Activated naive CD8-positive, alpha-beta T cell treated with anti-CD3 and anti-CD28 coated beads, Interleukin-2, amount 50 U/mL, for 24 hours (primary cell): ENCODE measurements at regions not wholly inside any gene's neighbourhood (a gene's known extent, or its start where the extent isn't known, plus 50 kb on each side); places are given as distances from the start of the nearest gene placed in this dataset.
"Not testable (repeated sequence)": the region's sequence is repeated elsewhere in the genome, so short reads cannot be mapped to it uniquely, and the experiment has no call there.

Source experiments
- ATAC-seq: fragments of 150-1000 bp; cut with Tn5 transposase; one replicate; pipeline ENCODE4 v1.10.0; 2021
- DNase-seq: peaks from one replicate; pipeline ENCODE4 v3.0.0; 2021
- H3K27ac Mint-ChIP-seq: one replicate; pipeline ENCODE4 v1.8.0; 2021; ENCODE audit warnings: mild to moderate bottlenecking, mixed read lengths
- H3K27me3 Mint-ChIP-seq: one replicate; pipeline ENCODE4 v1.8.0; 2021; ENCODE audit warnings: mixed read lengths
- H3K36me3 Mint-ChIP-seq: one replicate; pipeline ENCODE4 v1.8.0; 2021; ENCODE audit warnings: low read depth, mixed read lengths
- H3K4me1 Mint-ChIP-seq: one replicate; pipeline ENCODE4 v1.8.0; 2021; ENCODE audit warnings: mixed read lengths
- H3K4me3 Mint-ChIP-seq: one replicate; pipeline ENCODE4 v1.8.0; 2021; ENCODE audit warnings: mild to moderate bottlenecking, moderate library complexity, mixed read lengths
- H3K9me3 Mint-ChIP-seq: one replicate; pipeline ENCODE4 v1.8.0; 2021; ENCODE audit warnings: mixed read lengths

DNA sequence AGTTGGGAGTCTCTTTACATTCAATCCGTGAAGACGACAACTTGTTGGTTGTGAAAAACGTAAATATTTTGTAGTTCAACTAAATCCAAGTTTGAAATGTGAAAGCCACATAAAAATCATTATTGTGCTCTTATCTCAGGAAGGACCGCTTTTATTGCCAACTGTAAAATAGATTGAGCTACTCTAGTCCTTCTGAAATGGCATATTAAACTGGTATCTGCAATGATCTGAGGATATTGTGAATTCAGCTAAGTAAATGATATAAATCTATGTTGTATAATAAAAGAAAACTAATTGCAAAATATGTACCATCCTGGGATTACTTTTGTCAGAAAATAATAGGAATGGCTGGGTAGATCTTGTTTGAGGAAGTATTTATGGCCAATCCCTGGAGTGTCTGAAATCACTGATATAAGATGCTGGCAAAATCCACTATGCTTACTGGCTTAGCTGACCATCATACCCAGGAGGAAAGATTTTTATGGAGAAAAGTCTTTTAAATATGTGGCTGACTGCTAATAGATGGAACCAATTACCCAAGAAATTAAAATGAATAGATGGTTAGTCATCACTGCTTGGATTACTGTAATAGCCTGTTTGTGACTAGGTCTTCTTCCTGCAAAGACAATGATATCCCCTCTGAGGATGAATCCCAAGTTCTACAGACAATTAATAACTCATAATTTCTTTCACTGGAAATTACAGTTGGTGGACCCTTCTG, 191.8 kb downstream of the SEMA6D start:
- H3K27ac Mint-ChIP-seq = no peak overlapping the region
- H3K4me3 Mint-ChIP-seq = no peak overlapping the region
- ATAC-seq (no peak), DNase-seq (no peak)
- no peaks in the 10 kb centered on the region for H3K27me3 Mint-ChIP-seq
- no peaks in the 10 kb centered on the region for H3K36me3 Mint-ChIP-seq
- H3K4me1 Mint-ChIP-seq = no peaks in the 10 kb centered on the region
- peaks cover 8% of the 10 kb centered on the region for H3K9me3 Mint-ChIP-seq

DNA sequence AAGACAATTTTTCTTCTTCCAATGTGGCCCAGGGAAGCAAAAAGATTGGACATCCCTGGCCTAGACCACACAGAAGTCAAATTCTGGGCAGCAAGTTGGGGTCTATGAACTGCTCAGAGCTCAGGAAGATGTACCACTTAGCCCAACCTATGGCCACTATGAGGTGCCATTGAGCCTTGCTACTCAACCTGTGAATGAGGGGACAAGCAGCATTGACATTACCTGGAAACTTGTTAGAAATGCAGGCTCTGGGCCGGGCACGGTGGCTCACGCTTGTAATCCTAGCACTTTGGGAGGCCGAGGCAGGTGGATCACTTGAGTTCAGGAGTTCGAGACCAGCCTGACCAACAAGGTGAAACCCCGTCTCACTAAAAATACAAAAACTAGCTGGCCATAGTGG, 195.6 kb downstream of the SEMA6D start:
- H3K27ac Mint-ChIP-seq, ATAC-seq, DNase-seq, H3K4me1 Mint-ChIP-seq, H3K27me3 Mint-ChIP-seq, H3K9me3 Mint-ChIP-seq, H3K4me3 Mint-ChIP-seq, H3K36me3 Mint-ChIP-seq: not testable (repeated sequence)

- Mint-ChIP-seq H3K27ac (no peak overlapping the region), H3K27me3 (peaks cover 3% of the 10 kb centered on the region), H3K36me3 (no peaks in the 10 kb centered on the region), H3K4me1 (no peaks in the 10 kb centered on the region), H3K9me3 (peaks cover 3% of the 10 kb centered on the region), H3K4me3 (no peak overlapping the region)
- ATAC-seq = no peak
- DNase-seq = no peak
Observed at GRCh38 chr15:47917881-47918280, 200.6 kb downstream of the SEMA6D start.

GRCh38 chr15:47918877-47919276, 201.6 kb downstream of the SEMA6D start:
- no peak for ATAC-seq
- H3K4me1 Mint-ChIP-seq = no peaks in the 10 kb centered on the region
- H3K27ac Mint-ChIP-seq = no peak overlapping the region
- H3K27me3 Mint-ChIP-seq = peaks cover 3% of the 10 kb centered on the region
- H3K9me3 Mint-ChIP-seq = peaks cover 3% of the 10 kb centered on the region
- H3K36me3 Mint-ChIP-seq = no peaks in the 10 kb centered on the region
- DNase-seq = no peak
- H3K4me3 Mint-ChIP-seq = no peak overlapping the region

DNA sequence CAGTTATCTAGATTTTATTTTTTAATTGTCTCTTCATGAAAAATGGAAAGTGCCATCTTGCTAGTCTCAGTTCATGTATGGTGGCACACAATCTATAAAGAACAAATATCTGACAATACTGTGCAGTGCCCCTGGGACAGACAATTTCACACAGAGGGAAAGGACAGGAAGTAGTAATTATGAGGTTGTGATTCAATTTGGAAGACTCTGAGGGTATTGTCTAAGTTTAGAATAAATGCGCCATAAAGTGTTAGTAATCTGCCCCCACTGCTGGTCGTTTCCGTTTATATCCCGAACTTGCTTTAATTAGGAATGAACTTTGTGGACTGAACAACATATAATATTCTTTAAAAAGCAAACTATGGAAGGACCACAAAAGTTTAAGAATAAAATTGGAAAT, 196.4 kb upstream of the SLC24A5 start:
- Mint-ChIP-seq H3K4me1 (no peaks in the 10 kb centered on the region), H3K27ac (no peak overlapping the region), H3K36me3 (no peaks in the 10 kb centered on the region), H3K4me3 (no peak overlapping the region), H3K27me3 (peaks cover 2% of the 10 kb centered on the region), H3K9me3 (no peaks in the 10 kb centered on the region)
- ATAC-seq = no peak
- no peak for DNase-seq

GRCh38 chr15:47929138-47929803, 191.5 kb upstream of the SLC24A5 start:
- DNase-seq (no peak), ATAC-seq (no peak)
- H3K4me3 Mint-ChIP-seq = no peak overlapping the region
- H3K27ac Mint-ChIP-seq = no peak overlapping the region
- no peaks in the 10 kb centered on the region for H3K36me3 Mint-ChIP-seq
- no peaks in the 10 kb centered on the region for H3K4me1 Mint-ChIP-seq
- H3K27me3 Mint-ChIP-seq = peaks cover 1% of the 10 kb centered on the region
- no peaks in the 10 kb centered on the region for H3K9me3 Mint-ChIP-seq

DNA sequence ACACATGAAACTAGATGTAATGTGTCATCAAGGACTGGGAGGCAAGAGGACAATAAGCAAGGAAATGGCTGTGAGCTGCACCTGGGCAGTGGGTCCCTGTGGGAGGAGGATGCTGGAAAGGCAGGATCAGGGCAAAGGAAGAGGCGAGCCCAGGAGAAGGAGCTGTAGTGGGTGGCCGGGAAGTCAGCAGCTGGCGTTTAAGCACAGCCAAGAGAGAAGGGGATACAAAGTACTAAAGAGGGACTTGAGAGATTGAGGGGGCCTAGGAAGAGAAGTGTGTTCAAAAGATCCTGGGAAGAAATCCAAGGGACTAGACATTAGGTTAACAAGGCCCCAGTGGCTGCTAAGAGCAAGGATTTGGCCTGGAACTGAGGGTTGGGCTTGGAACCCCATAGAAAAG, 188.5 kb upstream of the SLC24A5 start:
- no peaks in the 10 kb centered on the region for H3K27me3 Mint-ChIP-seq
- no peak overlapping the region for H3K4me3 Mint-ChIP-seq
- ATAC-seq (no peak), DNase-seq (no peak)
- no peak overlapping the region for H3K27ac Mint-ChIP-seq
- H3K36me3 Mint-ChIP-seq = no peaks in the 10 kb centered on the region
- no peaks in the 10 kb centered on the region for H3K9me3 Mint-ChIP-seq
- no peaks in the 10 kb centered on the region for H3K4me1 Mint-ChIP-seq

GRCh38 chr15:47932951-47933641, 187.7 kb upstream of the SLC24A5 start:
- DNase-seq (no peak), ATAC-seq (no peak)
- no peaks in the 10 kb centered on the region for H3K4me1 Mint-ChIP-seq
- H3K36me3 Mint-ChIP-seq = no peaks in the 10 kb centered on the region
- H3K4me3 Mint-ChIP-seq = no peak overlapping the region
- no peaks in the 10 kb centered on the region for H3K9me3 Mint-ChIP-seq
- no peaks in the 10 kb centered on the region for H3K27me3 Mint-ChIP-seq
- no peak overlapping the region for H3K27ac Mint-ChIP-seq

- no peaks in the 10 kb centered on the region for H3K9me3 Mint-ChIP-seq
- H3K27me3 Mint-ChIP-seq = no peaks in the 10 kb centered on the region
- DNase-seq = no peak
- H3K4me1 Mint-ChIP-seq = no peaks in the 10 kb centered on the region
- H3K36me3 Mint-ChIP-seq = no peaks in the 10 kb centered on the region
- ATAC-seq = no peak
- no peak overlapping the region for H3K27ac Mint-ChIP-seq
- no peak overlapping the region for H3K4me3 Mint-ChIP-seq
Observed at GRCh38 chr15:47933865-47934264, 186.9 kb upstream of the SLC24A5 start.

DNA sequence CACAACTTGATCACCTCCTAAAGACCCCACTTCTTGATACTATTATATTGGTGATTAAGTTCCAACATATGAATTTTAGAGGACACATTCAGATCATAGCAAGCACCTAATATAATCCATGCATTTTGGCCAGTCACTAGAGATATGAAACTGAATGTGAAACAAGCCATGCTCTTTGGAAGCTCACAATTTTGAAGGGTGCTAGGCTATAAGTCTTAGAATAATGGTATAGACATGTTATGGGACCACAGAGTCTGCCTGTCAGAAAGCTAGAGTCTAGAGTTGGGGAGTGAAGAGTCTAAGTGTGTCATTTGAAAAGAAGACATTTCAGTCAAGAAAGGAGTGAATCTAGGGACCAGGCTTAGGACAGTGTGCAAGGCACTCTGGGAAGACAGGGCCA, 186.4 kb upstream of the SLC24A5 start:
- H3K36me3 Mint-ChIP-seq = no peaks in the 10 kb centered on the region

DNA sequence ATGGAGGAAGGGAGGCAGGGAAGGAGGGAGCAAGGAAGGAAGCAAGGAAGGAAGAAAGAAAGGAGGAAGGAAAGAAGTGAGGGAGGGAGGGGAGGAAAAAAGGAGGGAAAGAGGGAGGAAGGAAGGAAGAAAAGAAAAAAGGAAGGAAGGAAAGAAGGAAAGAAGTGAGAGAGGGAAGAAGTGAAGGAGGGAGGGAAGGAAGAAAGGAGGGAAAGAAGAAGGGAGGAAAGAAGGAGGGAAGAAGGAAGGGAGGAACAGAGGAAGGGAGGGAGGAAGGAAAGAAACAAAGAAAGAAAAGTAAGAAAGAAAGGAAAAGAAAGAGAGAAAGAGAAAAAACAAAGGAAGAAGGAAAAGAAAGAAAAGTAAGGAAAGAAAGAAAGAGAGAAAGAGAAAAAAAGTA, 183.0 kb upstream of the SLC24A5 start:
- Mint-ChIP-seq H3K27me3 (no peaks in the 10 kb centered on the region), H3K4me3 (no peak overlapping the region), H3K36me3 (no peaks in the 10 kb centered on the region), H3K27ac (no peak overlapping the region), H3K9me3 (no peaks in the 10 kb centered on the region), H3K4me1 (no peaks in the 10 kb centered on the region)
- ATAC-seq (no peak), DNase-seq (no peak)

More for the DNA sequence above, 186.4 kb upstream of the SLC24A5 start:
- DNase-seq (no peak), ATAC-seq (no peak)
- Mint-ChIP-seq H3K4me3 (no peak overlapping the region), H3K27ac (no peak overlapping the region), H3K9me3 (no peaks in the 10 kb centered on the region), H3K27me3 (no peaks in the 10 kb centered on the region), H3K4me1 (no peaks in the 10 kb centered on the region)

- no peaks in the 10 kb centered on the region for H3K36me3 Mint-ChIP-seq
- H3K4me3 Mint-ChIP-seq = no peak overlapping the region
- H3K4me1 Mint-ChIP-seq = no peaks in the 10 kb centered on the region
- ATAC-seq (no peak), DNase-seq (no peak)
- H3K9me3 Mint-ChIP-seq = no peaks in the 10 kb centered on the region
- peaks cover 2% of the 10 kb centered on the region for H3K27me3 Mint-ChIP-seq
- H3K27ac Mint-ChIP-seq = no peak overlapping the region
Observed at GRCh38 chr15:47944637-47945288, 176.0 kb upstream of the SLC24A5 start.

DNA sequence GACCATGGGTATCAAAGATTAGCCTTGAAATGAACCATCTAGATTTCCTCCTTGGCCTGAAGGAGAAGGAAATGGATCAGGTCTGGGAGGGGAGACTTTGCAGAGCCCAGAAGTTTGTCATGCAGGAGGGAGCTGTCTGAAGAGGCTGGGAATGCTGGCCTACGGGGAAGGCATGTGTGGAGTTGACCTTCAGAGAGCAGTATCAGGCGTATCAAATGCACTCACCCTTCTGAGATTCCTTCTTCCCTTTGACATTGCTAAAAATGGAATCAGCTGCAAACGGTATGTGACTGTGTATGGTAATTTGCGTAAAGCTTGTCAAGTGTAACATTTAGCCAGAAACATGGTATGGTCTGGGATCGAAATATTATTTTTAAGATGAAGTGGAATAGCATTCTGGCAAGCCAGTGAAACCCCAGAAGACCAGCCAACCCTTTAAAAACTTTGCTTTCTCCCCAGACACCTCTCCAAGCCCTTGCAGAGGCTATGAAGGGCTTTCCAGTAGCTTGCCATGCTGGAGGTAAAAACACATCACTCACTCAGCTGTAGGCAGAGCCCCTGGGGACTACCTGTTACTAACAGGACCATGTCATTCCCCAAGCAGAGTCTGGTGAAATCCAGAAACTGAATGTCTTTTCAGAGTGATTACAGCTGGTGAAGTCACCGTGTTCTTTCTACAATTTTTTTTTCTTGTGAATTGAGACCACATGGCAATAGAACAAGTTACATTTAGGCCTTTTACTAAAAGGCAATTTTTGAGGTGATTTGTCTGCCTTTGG, 174.7 kb upstream of the SLC24A5 start:
- no peaks in the 10 kb centered on the region for H3K9me3 Mint-ChIP-seq
- H3K27ac Mint-ChIP-seq = no peak overlapping the region
- no peaks in the 10 kb centered on the region for H3K4me1 Mint-ChIP-seq
- H3K4me3 Mint-ChIP-seq = no peak overlapping the region
- H3K27me3 Mint-ChIP-seq = peaks cover 2% of the 10 kb centered on the region
- ATAC-seq (no peak), DNase-seq (no peak)
- H3K36me3 Mint-ChIP-seq = no peaks in the 10 kb centered on the region

DNA sequence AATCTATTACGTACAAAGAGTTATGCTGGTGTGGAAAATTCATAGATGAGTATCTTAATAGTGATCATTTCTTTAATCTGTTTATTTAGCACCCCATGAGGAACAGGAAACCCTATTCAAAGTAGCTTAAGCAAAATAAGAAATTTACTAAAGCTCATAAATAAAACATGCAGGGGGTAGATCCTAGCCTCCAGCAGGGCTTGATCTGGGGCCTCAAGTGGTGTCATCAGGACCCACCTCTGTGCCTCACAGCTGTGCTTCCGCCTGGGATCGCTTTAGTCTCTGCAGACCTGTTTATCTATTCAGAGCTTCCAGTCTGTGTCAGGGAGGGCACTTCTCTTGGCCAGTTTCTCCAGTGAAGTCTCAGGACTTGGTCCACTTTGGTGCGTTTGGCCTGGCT, 171.0 kb upstream of the SLC24A5 start:
- Mint-ChIP-seq H3K27me3 (peaks cover 2% of the 10 kb centered on the region), H3K36me3 (no peaks in the 10 kb centered on the region), H3K4me1 (no peaks in the 10 kb centered on the region), H3K4me3 (no peak overlapping the region), H3K9me3 (no peaks in the 10 kb centered on the region), H3K27ac (no peak overlapping the region)
- DNase-seq (no peak), ATAC-seq (no peak)
